ENCODE measurements at regions not wholly inside any gene's neighbourhood (a gene's known extent, or its start where the extent isn't known, plus 50 kb on each side); places are given as distances from the start of the nearest gene placed in this dataset.

DNA sequence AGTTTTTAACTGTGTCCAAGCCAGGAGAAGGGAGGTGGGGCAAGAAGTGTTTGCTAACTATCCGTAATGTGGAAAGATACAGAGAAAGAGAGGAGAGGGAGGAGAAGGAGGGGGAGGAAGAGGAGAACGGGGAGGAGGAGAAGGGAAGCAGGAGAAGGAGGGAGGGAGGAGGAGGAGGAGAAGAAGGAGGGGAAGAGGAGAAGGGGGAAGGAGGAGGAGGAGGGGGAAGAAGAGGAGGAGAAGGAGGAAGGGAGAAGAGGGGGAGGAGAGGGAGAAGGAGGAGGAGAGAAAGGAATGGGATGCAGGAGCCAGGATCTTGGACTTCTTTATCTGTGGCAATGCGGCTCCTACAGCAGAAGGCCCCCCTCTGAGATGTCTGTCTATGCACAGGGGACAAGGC is 510.3 kb upstream of the CCDC196 start:
- H3K4me1 ChIP-seq (replicated peaks in 1 of 2), result no peaks in the 10 kb centered on the region
- H3K27ac ChIP-seq, result no peak overlapping the region
- no peak overlapping the region for H3K4me3 ChIP-seq
- TF ChIP-seq, protein P1, sequence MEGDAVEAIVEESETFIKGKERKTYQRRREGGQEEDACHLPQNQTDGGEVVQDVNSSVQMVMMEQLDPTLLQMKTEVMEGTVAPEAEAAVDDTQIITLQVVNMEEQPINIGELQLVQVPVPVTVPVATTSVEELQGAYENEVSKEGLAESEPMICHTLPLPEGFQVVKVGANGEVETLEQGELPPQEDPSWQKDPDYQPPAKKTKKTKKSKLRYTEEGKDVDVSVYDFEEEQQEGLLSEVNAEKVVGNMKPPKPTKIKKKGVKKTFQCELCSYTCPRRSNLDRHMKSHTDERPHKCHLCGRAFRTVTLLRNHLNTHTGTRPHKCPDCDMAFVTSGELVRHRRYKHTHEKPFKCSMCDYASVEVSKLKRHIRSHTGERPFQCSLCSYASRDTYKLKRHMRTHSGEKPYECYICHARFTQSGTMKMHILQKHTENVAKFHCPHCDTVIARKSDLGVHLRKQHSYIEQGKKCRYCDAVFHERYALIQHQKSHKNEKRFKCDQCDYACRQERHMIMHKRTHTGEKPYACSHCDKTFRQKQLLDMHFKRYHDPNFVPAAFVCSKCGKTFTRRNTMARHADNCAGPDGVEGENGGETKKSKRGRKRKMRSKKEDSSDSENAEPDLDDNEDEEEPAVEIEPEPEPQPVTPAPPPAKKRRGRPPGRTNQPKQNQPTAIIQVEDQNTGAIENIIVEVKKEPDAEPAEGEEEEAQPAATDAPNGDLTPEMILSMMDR (IDR thresholded peaks at IDR 0.05), result no peak
- TF ChIP-seq POLR2A (IDR thresholded peaks at IDR 0.05), result no peak
- 39 to 69% (median 41%) methylated on average over 3 of the region's 3 CpGs for WGBS, 4 donors
- no peaks in the 10 kb centered on the region for H3K27me3 ChIP-seq
- no peak for DNase-seq
- intact Hi-C loops (cut with DNase I), result no loop called here
- H3K9me3 ChIP-seq (replicated peaks in 1 of 3), result no peaks in the 10 kb centered on the region
- H3K36me3 ChIP-seq (replicated peaks in 1 of 2), result no peaks in the 10 kb centered on the region

GRCh38 chr14:65976761-65977404 is 509.3 kb upstream of the CCDC196 start:
- no peak overlapping the region for H3K4me3 ChIP-seq
- WGBS, 4 donors, result 80 to 88% (median 85%) methylated on average over 5 to 6 of the region's 6 CpGs
- H3K36me3 ChIP-seq (replicated peaks in 1 of 2), result no peaks in the 10 kb centered on the region
- no peaks in the 10 kb centered on the region for H3K9me3 ChIP-seq (replicated peaks in 1 of 3)
- TF ChIP-seq, protein P1 (IDR thresholded peaks at IDR 0.05), result no peak
- TF ChIP-seq POLR2A (IDR thresholded peaks at IDR 0.05), result no peak
- DNase-seq, result no peak
- no peak overlapping the region for H3K27ac ChIP-seq
- H3K4me1 ChIP-seq (replicated peaks in 1 of 2), result no peaks in the 10 kb centered on the region
- intact Hi-C loops (cut with DNase I), result no loop called here
- no peaks in the 10 kb centered on the region for H3K27me3 ChIP-seq

- Histone ChIP-seq H3K4me3 (no peak overlapping the region), H3K27me3 (no peaks in the 10 kb centered on the region), H3K9me3 (replicated peaks in 1 of 3) (no peaks in the 10 kb centered on the region), H3K36me3 (replicated peaks in 1 of 2) (no peaks in the 10 kb centered on the region), H3K4me1 (replicated peaks in 1 of 2) (no peaks in the 10 kb centered on the region), H3K27ac (no peak overlapping the region)
- intact Hi-C loops (cut with DNase I), result no loop called here
- TF ChIP-seq, protein P1 (IDR thresholded peaks at IDR 0.05), result no peak
- no peak for TF ChIP-seq POLR2A (IDR thresholded peaks at IDR 0.05)
- peak in 1 of 7 donors; percentile 7 for DNase-seq
- WGBS, 4 donors, result 54 to 63% (median 61%) methylated on average over 6 of the region's 6 CpGs
Observed at GRCh38 chr14:65981192-65981843, 504.9 kb upstream of the CCDC196 start.

GRCh38 chr14:65986041-65986440 is 500.1 kb upstream of the CCDC196 start:
- Histone ChIP-seq H3K27me3 (no peaks in the 10 kb centered on the region), H3K36me3 (replicated peaks in 1 of 2) (no peaks in the 10 kb centered on the region), H3K9me3 (replicated peaks in 1 of 3) (no peaks in the 10 kb centered on the region), H3K4me1 (replicated peaks in 1 of 2) (no peaks in the 10 kb centered on the region), H3K27ac (no peak overlapping the region), H3K4me3 (no peak overlapping the region)
- no peak for DNase-seq
- intact Hi-C loops (cut with DNase I), result no loop called here
- WGBS, 4 donors, result 51 to 63% (median 56%) methylated on average over 1 of the region's 1 CpG
- TF ChIP-seq, protein P1 (IDR thresholded peaks at IDR 0.05), result no peak
- TF ChIP-seq POLR2A (IDR thresholded peaks at IDR 0.05), result no peak
